MV-4-11 (cell line): ENCODE measurements at regions not wholly inside any gene's neighbourhood (a gene's known extent, or its start where the extent isn't known, plus 50 kb on each side); places are given as distances from the start of the nearest gene placed in this dataset.
A peak's percentile ranks its signal among the peaks of the same experiment; 100 is the strongest.

Experiments used
- DNase-seq: peaks from one replicate; lab custom pipeline; 2025; lab: John Stamatoyannopoulos, UW

GRCh38 chr1:168455764-168456163 lies 88.0 kb downstream of the XCL2 start:
- no peak for DNase-seq

GRCh38 chr1:168454211-168454815 lies 89.5 kb downstream of the XCL2 start:
- DNase-seq, result no peak

GRCh38 chr1:168453056-168453455 lies 90.7 kb downstream of the XCL2 start:
- no peak for DNase-seq

- DNase-seq, result no peak
Observed at GRCh38 chr1:168452329-168452728, 91.5 kb downstream of the XCL2 start.

- DNase-seq, result no peak
Observed at GRCh38 chr1:168447871-168448270, 95.9 kb downstream of the XCL2 start.

GRCh38 chr1:168446081-168446480 lies 97.7 kb downstream of the XCL2 start:
- no peak for DNase-seq

DNA sequence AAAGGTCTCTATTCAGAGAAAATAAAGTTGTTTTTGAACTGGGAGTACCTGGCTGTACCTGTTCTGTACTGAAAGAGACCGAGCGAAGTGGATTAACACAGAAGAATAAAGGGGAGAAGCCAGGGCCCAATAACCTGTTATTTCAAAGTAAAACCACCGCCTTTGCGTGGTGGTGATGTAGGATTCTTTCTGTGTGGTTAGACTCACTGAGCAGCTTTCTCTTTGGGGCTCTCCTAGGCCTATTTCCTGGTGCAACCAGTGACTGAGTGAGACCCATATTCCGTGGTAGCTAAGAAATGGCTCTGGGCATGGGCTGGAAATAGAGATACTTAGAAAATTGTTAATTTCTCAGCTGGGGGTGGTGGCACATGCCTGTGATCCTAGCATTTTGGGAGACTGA lies 99.9 kb downstream of the XCL2 start:
- DNase-seq, result no peak

DNA sequence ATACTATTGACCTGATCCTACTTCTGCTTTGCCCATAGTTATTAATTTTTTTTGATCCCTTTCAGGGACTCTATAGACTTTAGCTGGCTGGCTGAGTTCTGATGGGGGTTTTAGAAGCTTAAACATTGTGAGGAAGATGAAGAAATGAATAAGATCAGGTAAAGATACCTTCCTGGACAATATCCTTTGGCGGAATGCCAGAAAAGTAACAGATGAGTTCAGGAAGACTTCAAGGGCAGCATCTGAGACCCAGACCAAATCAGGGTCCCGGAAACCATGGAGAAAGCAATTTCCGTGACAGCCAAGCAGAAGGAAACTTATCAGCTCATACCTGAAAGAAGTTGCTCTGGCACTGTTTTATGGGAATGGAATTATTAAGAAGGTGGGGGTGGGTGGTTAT lies 100.4 kb downstream of the XCL2 start:
- DNase-seq, result no peak

- no peak for DNase-seq
Observed at GRCh38 chr1:168442931-168443330, 100.9 kb downstream of the XCL2 start.

- DNase-seq, result no peak
Observed at GRCh38 chr1:168441745-168442144, 102.1 kb downstream of the XCL2 start.

DNA sequence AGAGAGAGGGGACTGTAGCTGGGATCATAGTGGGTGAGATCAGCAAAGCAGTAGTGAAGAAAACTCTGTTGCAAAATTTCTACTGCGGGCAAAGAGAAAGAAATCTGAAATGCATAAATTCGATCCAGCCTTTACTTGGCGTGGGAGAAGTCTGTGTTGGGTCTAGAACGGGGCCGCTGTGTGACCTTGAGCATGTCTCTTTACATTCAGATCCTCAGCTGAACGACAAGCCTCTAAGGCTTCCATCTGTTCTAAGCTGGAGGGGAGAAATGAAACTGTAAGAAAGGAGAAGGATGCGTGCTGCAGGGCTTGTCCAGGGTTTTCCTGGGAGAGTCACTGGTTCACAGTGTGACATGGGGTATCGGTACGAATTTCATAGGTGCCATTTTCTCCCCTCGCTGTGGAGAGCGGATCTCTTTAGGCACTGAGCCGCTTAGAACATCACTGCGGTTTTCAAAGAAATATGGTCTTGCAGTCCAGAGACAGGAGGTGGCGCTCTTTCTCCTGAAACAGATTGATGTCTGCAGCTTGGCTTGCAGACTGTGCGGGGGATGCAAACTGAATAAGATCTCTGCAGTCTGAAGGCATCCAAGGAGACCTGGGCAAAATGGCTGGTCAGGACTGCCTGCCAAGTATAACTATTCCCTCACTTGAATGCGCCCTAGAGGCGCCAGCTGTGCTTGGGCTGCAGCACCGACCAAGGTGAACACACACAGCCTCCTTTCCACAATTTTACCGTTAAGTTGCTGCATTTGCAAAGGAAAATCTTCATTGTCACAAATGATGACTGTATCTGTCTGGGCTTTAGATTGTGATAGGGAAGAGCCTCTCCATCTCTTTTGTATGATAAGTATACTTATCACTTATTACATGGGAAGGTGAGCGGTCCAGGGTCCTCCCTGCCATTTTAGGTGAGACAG lies 104.1 kb downstream of the XCL2 start:
- peak; percentile 71 for DNase-seq

DNA sequence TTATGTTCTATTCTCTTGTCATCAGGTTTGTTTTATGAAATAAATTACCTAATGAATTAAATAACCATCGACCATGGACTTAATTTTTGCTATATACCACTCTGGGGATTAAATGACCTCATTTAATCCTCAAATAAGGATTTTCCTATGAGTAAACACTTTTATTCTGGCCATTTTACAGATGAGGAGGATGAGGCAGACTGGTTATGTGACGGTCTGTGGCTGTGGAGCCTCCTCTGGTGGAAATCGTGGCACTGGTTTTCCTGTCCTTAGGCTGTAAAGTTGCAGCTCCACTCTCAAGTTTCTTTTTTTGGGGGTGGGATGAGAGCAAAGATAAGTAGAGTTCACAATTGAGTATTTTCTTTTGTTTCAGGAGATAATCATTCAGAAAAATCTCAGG lies 105.2 kb downstream of the XCL2 start:
- no peak for DNase-seq

- no peak for DNase-seq
Observed at GRCh38 chr1:168437821-168438220, 106.0 kb downstream of the XCL2 start.

GRCh38 chr1:168435439-168435838 lies 108.4 kb downstream of the XCL2 start:
- DNase-seq, result no peak

- DNase-seq, result no peak
Observed at GRCh38 chr1:168433238-168433637, 110.6 kb downstream of the XCL2 start.

- no peak for DNase-seq
Observed at GRCh38 chr1:168431882-168432281, 111.9 kb downstream of the XCL2 start.

GRCh38 chr1:168430321-168430720 lies 113.5 kb downstream of the XCL2 start:
- no peak for DNase-seq

DNA sequence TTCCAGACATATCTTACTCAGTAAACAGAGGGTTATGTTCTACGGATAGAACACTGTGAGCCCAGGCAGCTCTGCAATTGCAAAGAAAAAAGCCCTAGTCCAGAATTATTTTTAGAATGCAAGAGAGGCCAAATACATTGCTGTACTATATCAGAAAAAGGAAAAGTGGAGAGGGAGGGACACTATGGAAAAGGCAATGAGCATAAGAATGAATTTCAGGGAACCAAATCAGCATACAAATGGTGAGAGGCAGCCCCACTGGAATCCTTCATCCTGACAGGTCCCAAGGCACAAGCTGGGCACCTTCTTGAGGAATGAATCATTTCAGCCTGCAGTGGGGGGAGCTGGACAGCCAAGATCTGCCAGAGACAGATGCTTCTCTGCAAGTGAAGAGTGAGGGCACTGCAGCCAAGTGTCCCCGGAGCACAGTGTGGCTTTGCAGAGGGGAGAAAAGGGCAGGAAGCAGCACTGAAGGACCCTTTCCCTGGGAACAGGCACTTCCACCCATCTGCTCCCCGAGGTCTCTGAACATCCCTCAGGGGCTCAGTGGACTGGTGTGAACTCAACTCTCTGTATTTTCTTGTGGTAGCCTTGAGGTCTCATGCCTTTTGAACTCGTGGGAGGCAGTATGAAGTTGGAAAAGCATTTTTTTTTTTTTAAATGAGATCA lies 115.6 kb downstream of the XCL2 start:
- no peak for DNase-seq

DNA sequence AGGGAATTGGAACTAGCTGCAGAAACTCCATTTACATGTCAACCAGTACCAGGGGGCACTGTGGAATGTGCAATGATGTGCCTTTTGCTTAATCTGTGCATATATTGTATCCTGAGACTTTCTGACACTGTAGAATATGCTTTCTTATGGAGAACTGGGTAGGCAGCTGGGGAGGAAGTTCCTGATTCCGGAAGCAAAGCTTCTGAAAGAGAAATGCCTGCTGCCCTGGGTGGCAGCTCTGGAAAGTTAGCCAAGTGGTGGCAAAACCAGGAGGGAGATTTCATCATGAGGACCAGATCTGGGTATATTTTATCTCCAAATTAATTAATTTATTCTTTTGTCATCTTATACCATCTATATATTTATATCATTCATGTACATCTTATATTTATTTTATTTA lies 116.7 kb downstream of the XCL2 start:
- peak; percentile 20 for DNase-seq

- DNase-seq, result no peak
Observed at GRCh38 chr1:168424281-168424680, 119.5 kb downstream of the XCL2 start.

DNA sequence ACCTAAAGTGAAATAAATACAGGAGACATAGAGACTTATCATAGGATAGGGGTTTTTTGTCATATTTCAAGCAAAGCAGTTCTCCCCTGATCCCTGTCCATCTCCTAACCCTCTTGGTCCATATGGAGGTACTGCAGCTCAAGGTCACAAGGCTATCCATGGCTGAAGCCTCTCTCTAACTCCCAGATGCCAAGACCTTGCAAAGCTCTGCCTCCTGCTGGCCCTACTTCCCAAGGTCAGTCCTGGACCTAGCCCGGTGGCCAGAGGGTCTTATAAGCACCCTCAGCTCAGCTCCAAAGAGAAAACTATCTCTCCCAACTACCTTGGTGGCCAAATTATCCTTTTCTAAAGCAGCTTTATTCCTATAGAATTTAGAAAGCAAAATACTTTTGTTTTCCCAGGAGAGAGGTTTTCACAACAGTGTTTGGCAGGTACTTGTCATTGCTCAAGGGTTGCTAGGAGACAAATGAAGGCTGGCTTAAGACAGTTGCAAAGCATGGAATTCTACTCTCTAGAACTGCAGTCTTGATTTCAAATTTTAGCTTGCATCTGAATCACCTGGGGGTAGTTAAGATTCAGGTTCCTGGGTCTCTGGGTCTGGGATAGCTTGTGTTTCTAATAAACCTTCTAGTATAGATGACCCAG lies 121.5 kb downstream of the XCL2 start:
- no peak for DNase-seq

DNA sequence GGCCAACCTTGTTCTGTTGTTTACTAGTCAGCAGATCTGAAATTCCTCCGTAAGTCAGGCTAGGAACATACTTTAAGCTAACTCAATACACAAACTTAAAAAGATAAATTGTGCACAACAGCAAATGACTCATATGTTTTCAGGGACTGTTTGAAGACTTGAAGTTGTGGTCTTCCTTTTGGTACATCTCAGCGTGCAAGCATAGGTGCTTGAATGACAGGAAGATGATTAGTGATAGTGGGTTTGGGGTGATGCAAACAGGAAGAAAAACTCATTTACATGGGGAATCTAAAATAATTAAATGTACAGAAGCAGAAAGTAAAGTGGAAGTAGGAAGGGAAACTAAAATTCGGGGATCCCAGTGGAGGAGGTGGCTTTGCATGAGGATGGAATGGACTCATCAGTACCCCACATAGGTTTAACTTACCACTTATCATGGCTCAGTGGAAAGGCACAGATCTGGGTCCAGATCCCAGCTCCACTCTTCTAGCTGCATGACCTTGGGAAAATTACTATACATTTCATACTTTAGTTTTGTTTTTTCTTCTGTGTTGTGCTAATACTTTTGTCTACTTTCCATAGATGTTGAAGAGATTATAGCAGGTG lies 122.3 kb downstream of the XCL2 start:
- DNase-seq, result peak; percentile 11
